Lower leg skin (tissue), 3 donors: ENCODE measurements at regions not wholly inside any gene's neighbourhood (a gene's known extent, or its start where the extent isn't known, plus 50 kb on each side); places are given as distances from the start of the nearest gene placed in this dataset.

Source experiments
- CTCF ChIP-seq, 3 donors: fragments of 450-650 bp; IDR thresholded peaks; one replicate each; pipeline ENCODE4 v1.5.1; 2016; ENCODE audit warnings: antibody characterized with exemption in 3 of 3, mild to moderate bottlenecking in 3 of 3, moderate library complexity in 2 of 3
- POLR2A ChIP-seq, 2 donors: fragments of 450-650 bp; IDR thresholded peaks; one replicate each; pipeline ENCODE4 v1.6.1; 2016 to 2017; ENCODE audit warnings: antibody characterized with exemption in 2 of 2, mild to moderate bottlenecking in 1 of 2, moderate library complexity in 1 of 2

DNA sequence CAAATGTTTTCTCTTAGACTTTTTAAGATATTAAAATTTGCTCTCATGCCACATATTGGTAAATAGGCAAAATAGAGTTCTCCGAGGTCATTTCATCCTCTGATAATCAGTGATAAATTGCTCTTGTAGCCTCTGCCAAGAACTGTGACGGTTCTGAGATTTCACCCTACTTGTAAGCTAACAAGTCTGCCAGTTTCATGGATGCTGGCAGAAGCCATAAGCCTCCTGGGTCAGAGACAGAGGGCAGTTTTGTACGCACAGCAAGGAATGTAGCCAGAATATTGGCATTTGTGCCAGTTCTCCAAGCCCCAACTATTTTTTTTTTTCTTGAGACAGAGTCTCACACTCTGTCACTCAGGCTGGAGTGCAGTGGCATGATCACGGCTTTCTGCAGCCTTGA, 945.0 kb upstream of the WWC1 start:
- no peak for TF ChIP-seq CTCF (IDR thresholded peaks at IDR 0.05)
- no peak for TF ChIP-seq POLR2A (IDR thresholded peaks at IDR 0.05)
